Nucleus accumbens (tissue), 56 donors: ENCODE measurements at regions not wholly inside any gene's neighbourhood (a gene's known extent, or its start where the extent isn't known, plus 50 kb on each side); places are given as distances from the start of the nearest gene placed in this dataset.

Experiments
- DNase-seq, 56 donors: peaks; one replicate each; lab custom pipeline; 2025; lab: John Stamatoyannopoulos, UW

GRCh38 chr1:231108516-231109302 lies 53.1 kb upstream of the TRIM67 start:
- DNase-seq: no peak

GRCh38 chr1:231107600-231108326 lies 54.1 kb upstream of the TRIM67 start:
- no peak for DNase-seq

DNA sequence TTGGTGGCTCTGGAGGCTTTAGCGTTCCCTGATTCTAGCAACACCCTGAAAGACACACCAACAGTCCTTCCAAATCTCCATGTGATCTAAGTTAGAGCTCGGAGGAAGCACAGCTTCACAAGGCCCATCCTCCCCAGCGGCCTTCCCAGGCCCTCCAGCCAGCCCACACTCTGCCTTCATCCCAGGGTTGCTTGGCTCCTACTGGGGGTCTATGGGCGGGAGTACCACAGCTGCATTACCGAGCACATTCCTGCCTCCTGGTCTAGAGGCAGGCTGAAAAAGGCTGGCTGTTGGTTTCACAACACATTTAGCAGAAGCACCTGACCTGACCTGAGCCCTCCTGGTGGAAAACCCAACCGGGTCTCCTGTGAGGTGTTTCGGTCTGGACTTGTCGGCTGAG lies 54.7 kb upstream of the TRIM67 start:
- no peak for DNase-seq

- peak in 2 of 56 donors; percentile 3 to 5 for DNase-seq
Observed at GRCh38 chr1:231106347-231106746, 55.5 kb upstream of the TRIM67 start.

GRCh38 chr1:231104917-231105316 lies 56.9 kb upstream of the TRIM67 start:
- DNase-seq: no peak

- DNase-seq: no peak
Observed at GRCh38 chr1:231103961-231104360, 57.9 kb upstream of the TRIM67 start.

DNA sequence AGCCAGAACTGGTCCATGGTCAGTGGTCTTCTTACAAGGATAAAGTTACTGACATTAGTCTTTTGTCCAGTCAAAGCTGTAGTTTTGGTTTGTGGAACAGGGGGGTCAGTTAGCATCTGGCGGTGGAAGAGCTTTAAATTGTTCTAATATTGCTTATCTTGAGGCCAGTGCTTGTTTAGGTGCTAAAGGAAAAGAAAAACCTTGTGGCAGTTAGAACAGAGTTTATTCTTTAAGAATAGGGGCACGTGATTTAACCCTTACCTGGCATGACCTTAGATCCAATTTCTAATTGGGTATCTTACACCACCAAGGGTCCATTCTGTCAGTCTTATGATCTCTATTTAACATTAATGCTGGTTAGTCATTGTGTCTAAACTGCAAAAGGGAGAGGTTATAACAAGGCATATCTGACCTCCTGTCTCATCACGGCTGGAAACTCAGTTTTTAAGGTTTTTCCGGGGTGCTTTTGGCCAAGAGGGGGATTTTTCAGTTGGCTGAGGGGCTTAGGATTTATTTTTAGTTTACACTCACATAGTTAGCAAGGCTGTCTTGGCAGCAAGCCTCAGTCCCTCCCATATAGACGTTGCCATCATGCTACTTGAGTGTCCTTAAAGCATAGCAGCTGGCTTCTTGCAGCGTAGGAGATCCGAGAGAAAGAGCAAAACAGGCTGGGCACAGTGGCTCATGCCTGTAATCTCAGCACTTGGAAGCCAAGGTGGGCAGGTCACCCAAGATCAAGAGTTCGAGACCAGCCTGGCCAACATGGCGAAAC lies 60.1 kb upstream of the FAM89A start:
- DNase-seq: no peak

- no peak for DNase-seq
Observed at GRCh38 chr1:231099311-231099710, 59.3 kb upstream of the FAM89A start.

- no peak for DNase-seq
Observed at GRCh38 chr1:231095595-231095994, 55.5 kb upstream of the FAM89A start.

DNA sequence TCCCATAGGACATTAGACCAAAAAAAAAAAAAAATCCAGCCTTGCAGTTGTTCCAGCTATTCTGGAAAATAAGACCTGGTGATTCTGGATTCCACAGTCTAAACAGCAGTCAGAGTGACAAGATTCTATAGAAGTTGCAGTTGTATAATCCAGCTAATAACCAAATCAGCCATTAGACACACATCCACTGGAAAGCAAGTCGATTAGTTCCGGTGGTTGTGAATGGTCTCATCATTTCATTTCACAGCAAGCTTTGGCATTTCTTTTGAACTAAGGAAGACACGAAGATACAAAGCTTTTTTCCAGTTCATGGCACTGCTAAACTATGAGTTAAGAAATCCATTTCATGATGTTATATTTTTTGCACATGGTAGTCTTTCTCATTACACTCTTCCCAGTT lies 54.4 kb upstream of the FAM89A start:
- DNase-seq: no peak

DNA sequence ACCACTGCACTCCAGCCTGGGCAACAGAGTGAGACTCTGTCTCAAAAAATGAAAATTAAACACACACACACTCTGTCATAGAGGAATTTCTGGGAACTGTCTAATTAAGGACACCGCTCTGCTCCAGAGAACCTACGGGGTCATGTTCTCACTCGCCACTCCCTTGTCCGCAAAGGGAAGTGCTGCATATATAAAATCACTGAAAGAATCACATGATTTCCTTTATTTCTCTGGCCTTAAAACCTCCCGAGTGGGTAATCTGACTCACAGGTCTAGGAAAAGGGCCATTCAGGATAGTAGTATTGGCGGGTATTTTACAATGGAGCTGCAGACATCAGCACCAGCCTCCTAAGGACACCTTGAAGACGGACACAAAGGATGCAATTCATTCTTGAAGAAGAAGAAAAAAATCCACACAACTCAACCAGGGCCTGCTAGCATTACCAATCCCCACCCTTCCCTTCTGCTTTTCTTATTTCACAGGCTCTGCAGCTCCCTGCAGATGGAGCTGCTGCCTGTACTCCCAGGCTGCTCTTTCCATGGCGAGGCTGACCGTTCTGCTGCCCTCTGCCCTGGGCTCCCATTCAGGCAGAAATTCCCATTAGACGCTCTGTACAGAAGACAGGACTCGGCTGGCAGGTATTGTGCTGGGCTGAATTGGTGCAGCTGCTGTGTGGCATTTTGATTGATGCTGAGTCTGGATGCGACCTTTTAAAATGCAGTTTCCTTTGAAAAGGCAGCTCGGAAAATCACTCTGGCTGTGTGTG lies 53.3 kb upstream of the FAM89A start:
- peak in 45 of 56 donors; percentile 2 to 63 (median 21) for DNase-seq

- DNase-seq: no peak
Observed at GRCh38 chr1:231092380-231092779, 52.3 kb upstream of the FAM89A start.

DNA sequence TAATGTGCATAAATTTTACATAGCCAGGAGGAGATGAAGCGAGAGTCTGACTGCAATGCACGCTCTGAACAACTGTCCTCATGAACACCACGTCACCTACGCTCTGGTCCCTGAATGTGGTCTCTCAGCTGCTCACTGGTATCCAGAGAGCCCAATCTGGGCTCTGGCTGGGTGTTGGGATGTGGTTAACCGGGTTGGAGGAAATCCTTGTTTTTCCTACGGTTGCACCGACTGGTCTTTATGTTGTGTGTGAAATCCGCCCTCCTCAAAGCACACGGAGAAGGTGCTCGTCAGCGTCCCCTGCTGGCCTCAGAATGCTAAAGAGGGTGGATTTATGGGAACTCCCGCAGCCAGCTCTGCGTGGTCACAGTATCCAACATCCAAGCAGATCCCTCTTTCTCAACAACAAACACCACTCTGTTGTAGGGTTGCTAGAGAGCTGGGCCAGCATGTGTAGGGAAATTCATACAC lies 51.8 kb upstream of the FAM89A start:
- DNase-seq: peak in 1 of 56 donors; percentile 5

DNA sequence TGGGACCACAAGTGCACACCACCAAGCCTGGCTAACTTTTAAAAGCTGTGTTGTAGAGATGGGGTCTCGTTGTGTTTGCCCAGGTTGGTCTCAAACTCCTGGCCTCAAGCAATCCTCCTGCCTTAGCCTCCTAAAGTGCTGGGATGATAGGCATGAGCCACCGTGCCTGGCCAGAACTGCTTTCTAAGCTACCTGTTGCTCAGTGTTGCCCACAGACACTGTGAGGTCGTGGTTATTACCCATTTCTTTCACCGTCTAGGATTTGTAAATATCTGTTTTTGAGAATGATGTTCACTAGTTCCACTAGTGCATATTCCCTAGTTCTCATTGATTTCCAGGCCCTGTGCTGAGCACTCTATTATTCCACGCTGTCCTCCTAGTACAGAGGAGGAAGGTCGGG lies 51.4 kb upstream of the FAM89A start:
- DNase-seq: no peak
